ENCODE measurements at regions not wholly inside any gene's neighbourhood (a gene's known extent, or its start where the extent isn't known, plus 50 kb on each side); places are given as distances from the start of the nearest gene placed in this dataset.
"Not testable (repeated sequence)": the region's sequence is repeated elsewhere in the genome, so short reads cannot be mapped to it uniquely, and the experiment has no call there.

- no peak overlapping the region for H3K4me3 Mint-ChIP-seq
- peaks cover 20% of the 10 kb centered on the region for H3K9me3 Mint-ChIP-seq
- H3K4me1 Mint-ChIP-seq, result peaks cover 13% of the 10 kb centered on the region
- no peaks in the 10 kb centered on the region for H3K36me3 Mint-ChIP-seq (ENCODE audit: low read depth)
- H3K27me3 Mint-ChIP-seq (ENCODE audit: low read depth), result no peaks in the 10 kb centered on the region
- no peak overlapping the region for H3K27ac Mint-ChIP-seq
- no peak for TF ChIP-seq CTCF (IDR thresholded peaks at IDR 0.05; ENCODE audit: unreplicated experiment in 3 of 3)
These were observed 115.8 kb upstream of the TMTC4 start for GRCh38 chr13:100790405-100790804.

- Mint-ChIP-seq H3K4me1 (peaks cover 13% of the 10 kb centered on the region), H3K4me3 (no peak overlapping the region), H3K9me3 (peaks cover 17% of the 10 kb centered on the region), H3K36me3 (ENCODE audit: low read depth) (no peaks in the 10 kb centered on the region), H3K27ac (peak overlapping the region in 2 of 3 experiments; percentile 71 to 85), H3K27me3 (ENCODE audit: low read depth) (no peaks in the 10 kb centered on the region)
- TF ChIP-seq CTCF (IDR thresholded peaks at IDR 0.05; ENCODE audit: unreplicated experiment in 3 of 3), result no peak
These were observed 115.4 kb upstream of the TMTC4 start for GRCh38 chr13:100789968-100790367.

- no peaks in the 10 kb centered on the region for H3K36me3 Mint-ChIP-seq (ENCODE audit: low read depth)
- no peak for TF ChIP-seq CTCF (IDR thresholded peaks at IDR 0.05; ENCODE audit: unreplicated experiment in 3 of 3)
- H3K4me3 Mint-ChIP-seq, result peak overlapping the region in 1 of 3 experiments; percentile 8
- peaks cover 13% of the 10 kb centered on the region for H3K4me1 Mint-ChIP-seq
- H3K27ac Mint-ChIP-seq, result peak overlapping the region in 2 of 3 experiments; percentile 71 to 85
- peaks cover 14% of the 10 kb centered on the region for H3K9me3 Mint-ChIP-seq
- no peaks in the 10 kb centered on the region for H3K27me3 Mint-ChIP-seq (ENCODE audit: low read depth)
These were observed 114.9 kb upstream of the TMTC4 start for GRCh38 chr13:100789481-100789880.

- no peak for TF ChIP-seq CTCF (IDR thresholded peaks at IDR 0.05; ENCODE audit: unreplicated experiment in 3 of 3)
- Mint-ChIP-seq H3K4me3 (peak overlapping the region in 1 of 3 experiments; percentile 8), H3K4me1 (peaks cover 13% of the 10 kb centered on the region), H3K36me3 (ENCODE audit: low read depth) (no peaks in the 10 kb centered on the region), H3K27ac (peak overlapping the region in 2 of 3 experiments; percentile 71 to 85), H3K9me3 (peaks cover 14% of the 10 kb centered on the region), H3K27me3 (ENCODE audit: low read depth) (no peaks in the 10 kb centered on the region)
These were observed 114.4 kb upstream of the TMTC4 start for GRCh38 chr13:100789025-100789424.

GRCh38 chr13:100788540-100788939 is 113.9 kb upstream of the TMTC4 start:
- no peaks in the 10 kb centered on the region for H3K27me3 Mint-ChIP-seq (ENCODE audit: low read depth)
- TF ChIP-seq CTCF (IDR thresholded peaks at IDR 0.05; ENCODE audit: unreplicated experiment in 3 of 3), result no peak
- H3K36me3 Mint-ChIP-seq (ENCODE audit: low read depth), result no peaks in the 10 kb centered on the region
- H3K4me3 Mint-ChIP-seq, result no peak overlapping the region
- no peak overlapping the region for H3K27ac Mint-ChIP-seq
- peaks cover 11% of the 10 kb centered on the region for H3K9me3 Mint-ChIP-seq
- H3K4me1 Mint-ChIP-seq, result peaks cover 13% of the 10 kb centered on the region

GRCh38 chr13:100787899-100788298 is 113.3 kb upstream of the TMTC4 start:
- no peak for TF ChIP-seq CTCF (IDR thresholded peaks at IDR 0.05; ENCODE audit: unreplicated experiment in 3 of 3)
- peaks cover 13% of the 10 kb centered on the region for H3K4me1 Mint-ChIP-seq

GRCh38 chr13:100776686-100777085 is 102.1 kb upstream of the TMTC4 start:
- H3K27me3 Mint-ChIP-seq (ENCODE audit: low read depth); H3K4me1 Mint-ChIP-seq; H3K36me3 Mint-ChIP-seq (ENCODE audit: low read depth); H3K27ac Mint-ChIP-seq; H3K9me3 Mint-ChIP-seq; H3K4me3 Mint-ChIP-seq: not testable (repeated sequence)

More at GRCh38 chr13:100787899-100788298, 113.3 kb upstream of the TMTC4 start:
- Mint-ChIP-seq H3K4me3 (no peak overlapping the region), H3K27me3 (ENCODE audit: low read depth) (no peaks in the 10 kb centered on the region), H3K9me3 (peaks cover 7% of the 10 kb centered on the region), H3K27ac (no peak overlapping the region), H3K36me3 (ENCODE audit: low read depth) (no peaks in the 10 kb centered on the region)

All from nephron (organoid).